ENCODE measurements at regions not wholly inside any gene's neighbourhood (a gene's known extent, or its start where the extent isn't known, plus 50 kb on each side); places are given as distances from the start of the nearest gene placed in this dataset.

- DNase-seq (ENCODE audit: low read depth), result no peak
Measured at GRCh38 chr6:88358846-88359245, 192.7 kb upstream of the CNR1 start.

DNA sequence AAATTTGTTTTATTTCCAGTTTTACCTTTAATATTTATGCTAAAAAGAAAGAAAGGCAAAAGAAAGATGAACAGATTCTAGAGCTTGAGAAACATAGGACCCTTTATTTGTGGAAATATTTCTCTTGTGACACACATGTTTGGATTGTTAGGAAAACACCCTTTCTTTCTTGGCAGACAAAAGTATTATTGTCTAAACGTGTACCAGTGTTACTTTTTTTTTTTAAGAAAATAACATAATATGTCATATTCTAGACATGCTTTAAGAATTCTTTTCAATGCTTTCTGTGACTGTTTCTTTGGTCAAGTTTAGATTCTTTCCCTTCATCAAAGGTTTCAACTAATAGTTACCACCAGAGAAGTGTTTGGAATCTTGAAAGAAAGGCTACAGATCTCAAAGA is 183.4 kb upstream of the CNR1 start:
- DNase-seq (ENCODE audit: low read depth), result peak; percentile 21

DNA sequence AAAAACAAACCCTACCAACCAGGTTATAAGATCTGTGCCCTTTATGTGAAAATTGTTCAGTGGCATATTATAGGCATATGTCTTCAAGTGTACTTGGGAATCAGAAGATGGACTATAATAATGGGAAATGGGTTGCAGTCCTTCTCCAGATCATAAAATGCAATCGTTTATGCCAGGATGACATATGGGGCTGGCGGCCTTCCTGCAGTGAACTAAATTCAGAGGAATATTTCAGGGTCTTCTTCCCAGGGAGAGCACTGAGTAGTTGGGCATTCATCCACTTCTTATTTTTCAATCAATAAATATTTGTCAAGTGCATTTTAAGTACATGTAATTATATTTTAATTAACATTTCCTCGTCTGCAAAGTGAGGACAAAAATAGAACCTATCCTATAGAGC is 176.2 kb upstream of the CNR1 start:
- DNase-seq (ENCODE audit: low read depth), result no peak

- peak; percentile 24 for DNase-seq (ENCODE audit: low read depth)
Measured at GRCh38 chr6:88339761-88340160, 173.6 kb upstream of the CNR1 start.

GRCh38 chr6:88321306-88321705 is 155.2 kb upstream of the CNR1 start:
- DNase-seq (ENCODE audit: low read depth), result no peak

DNA sequence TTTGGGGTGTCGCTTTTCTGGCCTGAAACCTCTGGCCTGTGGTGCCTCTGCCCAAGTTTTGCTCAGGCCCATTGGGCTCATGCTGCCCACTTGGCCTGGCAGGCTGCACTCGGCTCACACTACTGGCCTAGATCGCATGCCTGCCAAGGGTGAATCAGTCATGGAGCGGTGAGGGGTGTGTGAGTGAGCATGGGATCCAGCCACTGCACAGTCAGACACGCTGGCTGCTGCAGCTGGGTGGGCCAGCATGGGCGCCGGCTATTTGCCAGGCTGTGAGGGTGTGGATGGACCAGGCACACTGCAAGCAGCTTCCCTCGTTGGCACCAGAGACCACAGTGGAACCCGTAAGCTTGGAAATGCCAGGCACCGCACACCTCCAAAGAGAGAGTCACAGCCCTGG is 145.4 kb upstream of the CNR1 start:
- no peak for DNase-seq (ENCODE audit: low read depth)

- DNase-seq (ENCODE audit: low read depth), result no peak
Measured at GRCh38 chr6:88304520-88304919, 138.4 kb upstream of the CNR1 start.

- DNase-seq (ENCODE audit: low read depth), result no peak
Measured at GRCh38 chr6:88302769-88303225, 136.7 kb upstream of the CNR1 start.

GRCh38 chr6:88301888-88302768 is 136.0 kb upstream of the CNR1 start:
- no peak for DNase-seq (ENCODE audit: low read depth)

DNA sequence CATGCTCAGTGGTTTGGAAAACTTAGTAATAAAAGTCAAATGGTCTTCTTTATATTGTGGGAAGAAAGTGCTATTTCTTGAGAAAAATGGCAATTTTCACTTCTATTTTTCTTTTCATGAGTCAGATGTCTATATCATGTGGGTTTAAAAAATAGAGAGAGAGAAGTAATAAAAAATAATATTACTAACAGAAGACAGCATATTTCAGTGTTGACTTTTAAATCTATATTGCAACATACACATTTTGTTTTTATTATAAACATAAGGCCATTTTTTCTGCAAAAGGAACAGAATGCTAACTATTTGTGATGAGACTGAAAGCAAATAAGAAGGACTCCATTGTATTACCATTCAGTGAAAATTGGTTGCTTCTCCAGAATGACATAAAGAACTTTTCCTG is 135.1 kb upstream of the CNR1 start:
- no peak for DNase-seq (ENCODE audit: low read depth)

GRCh38 chr6:88298066-88298845 is 132.1 kb upstream of the CNR1 start:
- no peak for DNase-seq (ENCODE audit: low read depth)

- DNase-seq (ENCODE audit: low read depth), result no peak
Measured at GRCh38 chr6:88296694-88297093, 130.5 kb upstream of the CNR1 start.

DNA sequence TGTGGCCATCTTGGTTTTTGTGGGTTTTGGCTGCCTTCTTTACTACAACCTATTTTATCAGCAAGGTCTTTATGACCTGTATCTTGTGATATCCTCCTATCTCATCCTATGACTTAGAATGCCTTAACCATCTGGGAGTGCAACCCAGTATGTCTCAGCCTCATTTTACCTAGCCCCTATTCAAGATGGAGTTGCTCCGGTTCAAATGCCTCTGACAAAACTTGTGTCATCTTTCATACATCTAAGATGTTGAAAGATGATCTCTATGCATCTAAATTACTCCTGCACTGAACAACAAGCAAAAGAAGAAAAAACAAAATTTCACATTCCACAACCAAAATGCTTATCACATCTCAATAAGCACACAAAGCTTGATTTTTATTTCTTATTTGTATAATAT is 129.5 kb upstream of the CNR1 start:
- peak; percentile 3 for DNase-seq (ENCODE audit: low read depth)

GRCh38 chr6:88294702-88295101 is 128.6 kb upstream of the CNR1 start:
- DNase-seq (ENCODE audit: low read depth), result no peak

- DNase-seq (ENCODE audit: low read depth), result no peak
Measured at GRCh38 chr6:88290411-88290810, 124.3 kb upstream of the CNR1 start.

DNA sequence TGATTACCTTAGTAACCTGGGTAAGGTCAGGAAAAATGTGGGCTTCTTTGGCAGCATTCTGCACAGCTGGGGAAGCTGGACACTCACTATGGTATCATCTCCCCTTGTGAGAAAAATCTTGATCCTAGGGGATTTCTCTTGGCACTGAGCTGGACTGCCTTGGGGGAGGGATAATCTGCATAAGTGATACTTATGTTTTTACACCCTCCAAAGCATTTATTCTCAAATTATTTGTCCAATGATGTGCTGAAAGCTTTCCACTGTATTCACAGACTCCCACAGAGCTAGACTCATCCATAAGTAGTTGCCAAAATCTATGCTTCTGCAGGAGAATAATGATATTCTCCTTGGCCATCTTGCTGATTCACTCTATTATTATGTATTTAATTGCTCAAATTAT is 121.5 kb upstream of the CNR1 start:
- DNase-seq (ENCODE audit: low read depth), result no peak

DNA sequence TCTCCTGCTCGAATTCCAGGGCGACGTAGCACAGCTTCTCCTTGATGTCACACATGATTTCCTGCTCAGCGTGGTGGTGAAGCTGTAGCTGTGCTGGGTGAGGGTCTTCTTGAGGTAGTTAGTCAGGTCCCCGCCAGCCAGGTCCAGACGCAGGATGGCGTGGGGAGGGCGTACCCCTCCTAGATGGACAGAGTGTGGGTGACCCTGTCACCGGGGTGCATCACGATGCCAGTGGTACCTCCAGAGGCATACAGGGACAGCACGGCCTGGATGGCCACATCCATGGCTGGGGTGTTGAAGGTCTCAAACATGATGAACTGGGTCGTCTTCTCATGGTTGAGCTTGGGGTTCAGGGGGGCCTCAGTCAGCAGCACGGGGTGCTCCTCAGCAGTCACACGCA is 110.2 kb upstream of the CNR1 start:
- no peak for DNase-seq (ENCODE audit: low read depth)

DNA sequence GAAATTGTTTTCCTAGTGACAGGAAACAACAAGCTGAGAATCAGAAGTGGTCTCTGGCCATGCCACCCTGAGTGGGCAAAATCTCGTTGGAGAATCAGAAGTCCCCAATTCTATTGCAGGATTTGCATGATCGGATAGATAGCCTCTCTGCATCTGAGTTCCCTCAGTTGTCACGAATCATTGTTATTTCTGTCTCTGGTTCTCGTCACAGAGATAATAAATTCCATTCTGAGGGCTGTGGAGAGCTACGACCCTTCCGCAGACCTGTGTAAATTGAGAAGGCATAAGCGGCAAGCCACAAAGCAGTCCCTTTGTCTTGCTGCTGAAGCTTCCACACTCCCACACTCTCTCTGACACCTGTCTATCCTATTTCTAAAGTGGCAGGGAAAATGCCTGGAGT is 102.4 kb upstream of the CNR1 start:
- DNase-seq (ENCODE audit: low read depth), result no peak

- no peak for DNase-seq (ENCODE audit: low read depth)
Measured at GRCh38 chr6:88266126-88266525, 100.0 kb upstream of the CNR1 start.

GRCh38 chr6:88263591-88263990 is 97.4 kb upstream of the CNR1 start:
- DNase-seq (ENCODE audit: low read depth), result no peak

DNA sequence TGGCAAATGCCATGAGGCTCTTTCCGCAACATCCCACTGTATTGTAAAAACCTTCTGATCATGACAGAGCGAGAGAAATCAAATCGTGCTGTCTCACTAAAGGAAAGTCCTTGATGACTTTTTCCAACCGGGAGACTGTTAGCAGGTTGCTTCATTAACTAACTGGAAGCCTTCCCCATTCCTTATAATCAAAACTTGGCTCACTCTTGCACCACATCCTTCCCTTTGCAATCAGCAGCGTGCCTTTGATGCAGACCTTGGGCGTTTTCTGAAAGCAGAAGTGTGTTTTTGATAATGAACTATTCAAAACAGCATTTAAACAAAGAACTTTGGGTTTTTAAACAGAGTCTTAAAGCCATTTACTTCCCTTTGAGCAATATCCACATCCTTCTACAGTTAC is 96.2 kb upstream of the CNR1 start:
- DNase-seq (ENCODE audit: low read depth), result no peak

GRCh38 chr6:88251301-88251700 is 85.2 kb upstream of the CNR1 start:
- DNase-seq (ENCODE audit: low read depth), result no peak

DNA sequence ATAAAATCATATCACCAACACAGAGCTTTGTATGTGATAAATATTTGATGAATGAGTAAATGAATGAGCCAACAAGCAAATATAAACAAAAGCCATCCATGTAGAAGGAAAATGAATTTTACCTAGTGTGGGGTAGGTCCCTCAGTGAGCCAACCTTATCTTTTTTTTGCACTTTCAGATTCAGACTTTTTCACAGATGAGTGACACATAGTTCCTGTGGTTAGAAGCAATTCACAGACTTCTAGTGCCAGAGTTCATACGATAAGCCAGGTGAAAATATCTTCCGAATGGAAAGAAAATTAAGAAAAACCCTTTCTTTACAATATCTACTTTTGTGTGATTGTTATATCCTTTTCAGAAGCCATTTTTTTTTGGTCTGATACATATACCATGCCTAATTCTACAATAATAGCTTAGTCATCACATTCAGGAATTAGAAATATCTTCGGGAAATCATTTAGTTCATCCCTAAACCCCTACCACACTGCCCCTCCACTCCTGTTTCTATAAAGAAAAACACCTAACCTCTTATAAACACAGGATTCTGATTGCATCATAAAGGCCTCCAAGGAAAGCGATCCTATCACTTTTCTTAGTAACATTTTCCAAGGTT is 82.7 kb upstream of the CNR1 start:
- no peak for DNase-seq (ENCODE audit: low read depth)

Data from RPMI7951 (cell line).